Suprapubic skin (tissue), 4 donors: ENCODE measurements at regions not wholly inside any gene's neighbourhood (a gene's known extent, or its start where the extent isn't known, plus 50 kb on each side); places are given as distances from the start of the nearest gene placed in this dataset.

Experiments used
- CTCF ChIP-seq, 2 donors: fragments of 200-600 bp in 1 of 2; fragments of 450-650 bp in 1 of 2; sonication (generic) in 1 of 2; IDR thresholded peaks; one replicate each; pipeline ENCODE4 v1.5.1; 2016 to 2019; ENCODE audit warnings: antibody characterized with exemption in 2 of 2, mild to moderate bottlenecking in 1 of 2, moderate library complexity in 1 of 2
- POLR2A ChIP-seq, 2 donors: fragments of 450-650 bp; IDR thresholded peaks; one replicate each; pipeline ENCODE4 v1.6.1; 2017; ENCODE audit warnings: antibody characterized with exemption in 2 of 2, mild to moderate bottlenecking in 2 of 2, moderate library complexity in 2 of 2
- POLR2AphosphoS5 ChIP-seq, 3 donors: sonication (generic); formaldehyde crosslinking; IDR thresholded peaks; one replicate each; pipeline ENCODE4 v1.6.1; 2017; ENCODE audit warnings: antibody characterized with exemption in 3 of 3

DNA sequence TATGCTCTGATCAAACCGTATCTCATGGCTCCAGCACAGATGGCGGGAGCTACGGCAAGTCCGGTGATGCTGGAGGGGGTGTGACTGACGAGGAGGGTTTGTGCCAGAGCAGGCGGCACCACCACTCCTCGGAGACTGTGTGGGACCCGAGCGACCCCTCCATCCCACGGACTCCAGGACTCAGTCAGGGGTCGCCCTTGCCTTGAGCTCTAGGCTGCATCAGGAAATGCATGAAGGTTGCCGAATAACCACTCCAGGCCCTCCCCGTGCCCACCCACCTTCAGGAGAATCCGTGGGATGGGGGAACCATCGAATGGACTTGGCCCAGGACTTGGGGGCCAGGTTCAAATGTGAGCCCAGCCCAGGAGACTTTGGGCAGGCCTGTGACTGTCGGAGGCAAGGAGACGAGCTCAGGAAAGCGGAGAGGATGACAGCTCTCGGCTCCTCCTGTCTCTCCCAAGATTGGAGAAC is 60.2 kb upstream of the ZNF469 start:
- TF ChIP-seq CTCF (IDR thresholded peaks at IDR 0.05) (no peak), POLR2A (IDR thresholded peaks at IDR 0.05) (no peak), POLR2AphosphoS5 (IDR thresholded peaks at IDR 0.05) (no peak)
